Endothelial cell of umbilical vein (primary cell): ENCODE measurements at regions not wholly inside any gene's neighbourhood (a gene's known extent, or its start where the extent isn't known, plus 50 kb on each side); places are given as distances from the start of the nearest gene placed in this dataset.

Experiments used
- BruUV-seq: library from RNA; stranded (reverse); fragments of 400-500 nt; replicated peaks from 2 replicates; lab custom pipeline; 2021; lab: Mats Ljungman, UMichigan
- CTCF ChIA-PET: fragments of 300-600, 350-600 bp; sonication (Branson Sonifier 250); formaldehyde crosslinking; loops from one replicate; lab custom pipeline; 2021; ENCODE audit warnings: antibody characterized with exemption, inconsistent platforms; lab: Charles Lee
- POLR2A ChIA-PET: fragments of 300-600, 350-600 bp; sonication (Branson Sonifier 250); formaldehyde crosslinking; loops from one replicate; lab custom pipeline; 2021; ENCODE audit warnings: antibody characterized with exemption, inconsistent platforms; lab: Charles Lee
- DNase-seq: peaks from one replicate; pipeline ENCODE4 v3.0.0-alpha.2; 2011; ENCODE audit warnings: low read depth, low spot score
- FAIRE-seq: peaks from 2 replicates; lab custom pipeline; 2011; peaks lifted over from hg19 to GRCh38; lab: Jason Lieb, UNC
- H2AFZ ChIP-seq: 2 replicates; pipeline ENCODE4 v1.6.0; 2012; ENCODE audit warnings: low read depth, low read length, control low read depth, inconsistent platforms
- H3K27ac ChIP-seq: 2 replicates; pipeline ENCODE4 v1.5.1; 2011; ENCODE audit warnings: low read depth, mild to moderate bottlenecking, control low read depth, low read length, moderate library complexity; ENCODE audit not compliant: insufficient read depth
- H3K27me3 ChIP-seq, 2 experiments: 2 replicates each; pipeline versions ENCODE4 v1.6.0 to v1.6.1; 2011; ENCODE audit warnings: low read length in 2 of 2, mixed read lengths in 1 of 2; ENCODE audit not compliant: control insufficient read depth in 2 of 2, insufficient read depth in 2 of 2
- H3K36me3 ChIP-seq, 2 experiments: 2 replicates in 1 of 2; 3 replicates in 1 of 2; pipeline ENCODE4 v1.5.1; 2011; ENCODE audit warnings: low read length in 2 of 2, mild to moderate bottlenecking in 1 of 2, moderate library complexity in 1 of 2; ENCODE audit not compliant: control insufficient read depth in 2 of 2, insufficient read depth in 2 of 2; ENCODE audit errors: extremely low read depth in 1 of 2
- H3K4me1 ChIP-seq: 3 replicates; pipeline ENCODE4 v1.5.1; 2011; ENCODE audit warnings: mild to moderate bottlenecking, low read length; ENCODE audit not compliant: control insufficient read depth, insufficient read depth; ENCODE audit errors: extremely low read depth
- H3K4me2 ChIP-seq: 2 replicates; pipeline ENCODE4 v1.6.1; 2011; ENCODE audit warnings: low read length, control low read depth, mixed read lengths; ENCODE audit not compliant: insufficient read depth
- H3K4me3 ChIP-seq, 3 experiments: fragments of 200-600 bp in 1 of 3; sonication (generic), shearing (Covaris generic) in 1 of 3; replicated peaks in 1 of 3; 2 replicates each; pipeline ENCODE4 v1.5.1; 2011 to 2016; ENCODE audit warnings: control low read depth in 3 of 3, low read length in 3 of 3, mild to moderate bottlenecking in 2 of 3, inconsistent platforms in 1 of 3, low read depth in 1 of 3, moderate library complexity in 1 of 3; ENCODE audit not compliant: insufficient read depth in 1 of 3
- H3K79me2 ChIP-seq: 2 replicates; pipeline ENCODE4 v1.6.0; 2012; ENCODE audit warnings: low read length, inconsistent platforms; ENCODE audit not compliant: control insufficient read depth, insufficient read depth
- H3K9ac ChIP-seq: replicated peaks from 2 replicates; pipeline ENCODE3; 2011; ENCODE audit warnings: low read length, control low read depth; ENCODE audit not compliant: insufficient read depth; ENCODE audit errors: extremely low read depth
- H3K9me1 ChIP-seq: replicated peaks from 3 replicates; pipeline ENCODE4 v1.6.0; 2011; ENCODE audit warnings: mild to moderate bottlenecking, low read length; ENCODE audit not compliant: control insufficient read depth, insufficient read depth; ENCODE audit errors: extremely low read depth
- H3K9me3 ChIP-seq: replicated peaks from 2 replicates; pipeline ENCODE4 v1.5.1; 2012; ENCODE audit warnings: low read length, inconsistent platforms; ENCODE audit not compliant: control insufficient read depth, insufficient read depth
- H4K20me1 ChIP-seq: replicated peaks from 2 replicates; pipeline ENCODE3; 2011; ENCODE audit warnings: mild to moderate bottlenecking, low read length; ENCODE audit not compliant: control insufficient read depth, insufficient read depth; ENCODE audit errors: extremely low read depth
- CTCF ChIP-seq, 2 donors: IDR thresholded peaks; 1 replicate in 1 of 2; 2 replicates in 1 of 2; pipeline ENCODE4 v1.5.1; 2011; ENCODE audit warnings: low read length in 2 of 2, mild to moderate bottlenecking in 2 of 2, moderate library complexity in 2 of 2, control low read depth in 1 of 2, inconsistent platforms in 1 of 2, low read depth in 1 of 2; ENCODE audit not compliant: insufficient read depth in 1 of 2; ENCODE audit errors: extremely low read depth in 1 of 2
- EZH2 ChIP-seq: IDR thresholded peaks from 2 replicates; pipeline ENCODE4 v1.6.1; 2012; ENCODE audit warnings: borderline replicate concordance, low read depth, mild to moderate bottlenecking, moderate library complexity, low read length, inconsistent platforms; ENCODE audit not compliant: severe bottlenecking
- FOS ChIP-seq: IDR thresholded peaks from 2 replicates; pipeline ENCODE4 v1.6.1; 2011; ENCODE audit warnings: mild to moderate bottlenecking, low read length, moderate library complexity, borderline replicate concordance; ENCODE audit not compliant: insufficient read depth
- GATA2 ChIP-seq: IDR thresholded peaks from 2 replicates; pipeline ENCODE4 v1.7.0; 2011; ENCODE audit warnings: low read depth, mild to moderate bottlenecking, moderate library complexity, mixed read lengths, low read length; ENCODE audit not compliant: insufficient read length, insufficient read depth
- JUN ChIP-seq: IDR thresholded peaks from 2 replicates; pipeline ENCODE4 v1.6.1; 2011; ENCODE audit warnings: borderline replicate concordance, low read depth; ENCODE audit not compliant: insufficient read length, insufficient read depth
- MAX ChIP-seq: IDR thresholded peaks from 2 replicates; pipeline ENCODE4 v1.6.1; 2011; ENCODE audit not compliant: insufficient read depth, insufficient read length
- MYC ChIP-seq: IDR thresholded peaks from one replicate; pipeline ENCODE4 v1.6.1; 2011; ENCODE audit warnings: mild to moderate bottlenecking, low read depth, low read length
- POLR2A ChIP-seq: IDR thresholded peaks from 2 replicates; pipeline ENCODE4 v1.6.1; 2012; ENCODE audit warnings: low read depth, mild to moderate bottlenecking, control low read depth, low read length
- POLR2AphosphoS5 ChIP-seq: IDR thresholded peaks from 2 replicates; pipeline ENCODE4 v1.6.1; 2012; ENCODE audit warnings: low read depth, mild to moderate bottlenecking, control low read depth, low read length, moderate library complexity; ENCODE audit not compliant: insufficient read depth
- dilution Hi-C: fragments of 300-500 bp; cut with MboI; formaldehyde crosslinking; loops from one replicate; pipeline ENCODE4 v1.15.0; 2019; ENCODE audit warnings: low sequenced_read_pairs; ENCODE audit not compliant: extremely low pct_ligation_motif_present
- intact Hi-C: fragments of 100-400 bp; cut with micrococcal nuclease; formaldehyde crosslinking; loops from one replicate; pipeline ENCODE4 v1.10.0; 2022

GRCh38 chr1:102640312-102640711, 468.0 kb downstream of the COL11A1 start:
- ChIA-PET POLR2A (no interaction called here), CTCF (no interaction called here)
- H3K9me1 ChIP-seq = no peaks in the 10 kb centered on the region
- dilution Hi-C loops = no loop called here
- H4K20me1 ChIP-seq = no peaks in the 10 kb centered on the region
- no peak overlapping the region for H3K4me3 ChIP-seq
- no peaks in the 10 kb centered on the region for H3K4me1 ChIP-seq
- no TSS peak for BruUV-seq
- H2AFZ ChIP-seq = no peak overlapping the region
- H3K79me2 ChIP-seq = no peaks in the 10 kb centered on the region
- H3K36me3 ChIP-seq = no peaks in the 10 kb centered on the region
- FAIRE-seq (no peak), DNase-seq (no peak)
- no peaks in the 10 kb centered on the region for H3K27me3 ChIP-seq
- H3K27ac ChIP-seq = no peak overlapping the region
- no peak overlapping the region for H3K4me2 ChIP-seq
- intact Hi-C loops = no loop called here
- H3K9me3 ChIP-seq = no peaks in the 10 kb centered on the region
- TF ChIP-seq GATA2 (no peak), CTCF (IDR thresholded peaks at IDR 0.05; ENCODE audit: extremely low read depth in 1 of 2, insufficient read depth in 1 of 2, low read depth in 1 of 2, low read length in 2 of 2) (no peak), FOS (no peak), EZH2 (no peak), POLR2AphosphoS5 (no peak), JUN (no peak), POLR2A (no peak), MYC (no peak), MAX (no peak)
- no peak overlapping the region for H3K9ac ChIP-seq
